Loucy (cell line): ENCODE measurements at regions not wholly inside any gene's neighbourhood (a gene's known extent, or its start where the extent isn't known, plus 50 kb on each side); places are given as distances from the start of the nearest gene placed in this dataset.
"Not testable (repeated sequence)": the region's sequence is repeated elsewhere in the genome, so short reads cannot be mapped to it uniquely, and the experiment has no call there.

Experiments
- H2AFZ ChIP-seq: fragments of 200-600 bp; sonication (generic); 2 replicates; pipeline ENCODE4 v1.6.0; 2016; ENCODE audit warnings: antibody characterized with exemption, mild to moderate bottlenecking, low read length, moderate library complexity
- H3F3A ChIP-seq: fragments of 200-600 bp; 2 replicates; pipeline ENCODE4 v1.6.0; 2016; ENCODE audit warnings: antibody characterized with exemption, low read depth, mild to moderate bottlenecking
- H3K27me3 ChIP-seq: fragments of 200-600 bp; sonication (generic); 2 replicates; pipeline ENCODE4 v1.6.1; 2014; ENCODE audit warnings: low read length, mild to moderate bottlenecking; ENCODE audit not compliant: insufficient read depth, poor library complexity, severe bottlenecking
- H3K36me3 ChIP-seq: fragments of 200-600 bp; sonication (generic); 2 replicates; pipeline ENCODE4 v1.6.1; 2016; ENCODE audit warnings: low read length; ENCODE audit not compliant: insufficient read depth
- H3K4me1 ChIP-seq: fragments of 200-600 bp; sonication (generic); 2 replicates; pipeline ENCODE4 v1.5.1; 2014; ENCODE audit warnings: low read length, mild to moderate bottlenecking; ENCODE audit not compliant: insufficient read depth, poor library complexity, severe bottlenecking
- H3K4me2 ChIP-seq: fragments of 200-600 bp; sonication (generic); 2 replicates; pipeline ENCODE4 v1.6.0; 2014; ENCODE audit warnings: antibody characterized with exemption, low read length, low read depth, mild to moderate bottlenecking; ENCODE audit not compliant: poor library complexity, severe bottlenecking
- H3K4me3 ChIP-seq: fragments of 200-600 bp; sonication (generic); 2 replicates; pipeline ENCODE4 v1.5.1; 2014; ENCODE audit warnings: low read length, mild to moderate bottlenecking, mixed read lengths; ENCODE audit not compliant: poor library complexity, severe bottlenecking
- H3K79me2 ChIP-seq: fragments of 200-600 bp; sonication (generic); 2 replicates; pipeline ENCODE4 v1.6.1; 2014; ENCODE audit warnings: low read length; ENCODE audit not compliant: insufficient read depth
- H3K9ac ChIP-seq: fragments of 200-600 bp; sonication (generic); 2 replicates; pipeline ENCODE4 v1.6.0; 2014; ENCODE audit warnings: mild to moderate bottlenecking, low read depth, low read length, moderate library complexity; ENCODE audit not compliant: poor library complexity, severe bottlenecking
- H3K9me2 ChIP-seq: fragments of 200-600 bp; sonication (generic); replicated peaks from 2 replicates; pipeline ENCODE4 v1.6.1; 2016; ENCODE audit warnings: low read depth, low read length, mixed read lengths
- H3K9me3 ChIP-seq: fragments of 200-600 bp; sonication (generic); 2 replicates; pipeline ENCODE4 v1.6.1; 2014; ENCODE audit warnings: mild to moderate bottlenecking, antibody characterized with exemption, low read length, low read depth; ENCODE audit not compliant: insufficient read depth
- H4K20me1 ChIP-seq: fragments of 200-600 bp; sonication (generic); 2 replicates; pipeline ENCODE4 v1.6.0; 2014; ENCODE audit warnings: antibody characterized with exemption, low read length, mild to moderate bottlenecking; ENCODE audit not compliant: insufficient read depth, poor library complexity, severe bottlenecking
- EZH2phosphoT487 ChIP-seq: fragments of 200-600 bp; IDR thresholded peaks from 2 replicates; pipeline ENCODE4 v1.6.1; 2018; ENCODE audit warnings: antibody characterized with exemption, mild to moderate bottlenecking, moderate library complexity, borderline replicate concordance
- TF ChIP-seq, protein P1 (sequence below): fragments of 200-600 bp; sonication (generic); conservative IDR thresholded peaks from 2 replicates; pipeline ENCODE4 v1.5.1; 2014; ENCODE audit warnings: mild to moderate bottlenecking, antibody characterized with exemption, low read length

DNA sequence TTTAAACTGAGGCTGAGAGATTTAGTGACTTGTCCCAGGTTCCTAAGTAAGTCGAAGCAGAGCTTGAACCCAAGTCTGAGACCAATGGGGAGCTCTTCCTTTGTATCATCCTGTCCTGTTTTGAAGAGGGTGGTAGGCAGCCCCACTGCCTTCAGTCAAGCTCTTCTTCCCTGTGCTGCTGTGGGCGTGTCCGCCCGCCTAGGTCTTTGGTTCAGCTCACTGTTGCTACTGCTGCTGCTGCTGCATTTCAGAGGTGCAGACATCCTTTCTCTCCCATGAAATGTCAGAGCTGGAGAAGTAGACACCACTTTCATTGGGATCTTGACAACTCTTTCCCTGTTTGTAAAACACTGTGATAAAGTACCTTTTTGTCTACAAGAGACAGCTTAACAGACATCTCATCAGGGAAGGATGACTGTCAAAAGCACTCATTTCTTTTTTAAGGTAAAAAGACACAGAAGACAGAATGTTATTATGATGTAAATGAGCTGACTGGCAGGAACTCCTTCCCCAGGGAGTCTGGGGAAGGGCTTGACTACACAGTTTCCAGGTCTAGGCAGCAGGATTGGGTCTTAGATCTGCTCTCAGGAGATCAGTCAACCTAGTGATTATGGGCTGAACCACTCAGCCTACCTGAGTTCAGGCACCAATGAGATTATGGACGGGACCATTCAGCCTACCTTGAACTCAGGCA is 91.7 kb upstream of the TRIB2 start:
- no peaks in the 10 kb centered on the region for H3K36me3 ChIP-seq
- no peaks in the 10 kb centered on the region for H3K79me2 ChIP-seq
- H3K4me1 ChIP-seq, result peaks cover 3% of the 10 kb centered on the region
- H3F3A ChIP-seq, result no peaks in the 10 kb centered on the region
- H3K4me3 ChIP-seq, result no peak overlapping the region
- H4K20me1 ChIP-seq, result no peaks in the 10 kb centered on the region
- no peaks in the 10 kb centered on the region for H3K9me3 ChIP-seq
- no peak overlapping the region for H3K4me2 ChIP-seq
- H3K9ac ChIP-seq, result no peak overlapping the region
- H3K27me3 ChIP-seq, result no peaks in the 10 kb centered on the region
- H2AFZ ChIP-seq, result no peak overlapping the region; the same call in 1 of the 2 replicates
- no peaks in the 10 kb centered on the region for H3K9me2 ChIP-seq
- TF ChIP-seq, protein P1, sequence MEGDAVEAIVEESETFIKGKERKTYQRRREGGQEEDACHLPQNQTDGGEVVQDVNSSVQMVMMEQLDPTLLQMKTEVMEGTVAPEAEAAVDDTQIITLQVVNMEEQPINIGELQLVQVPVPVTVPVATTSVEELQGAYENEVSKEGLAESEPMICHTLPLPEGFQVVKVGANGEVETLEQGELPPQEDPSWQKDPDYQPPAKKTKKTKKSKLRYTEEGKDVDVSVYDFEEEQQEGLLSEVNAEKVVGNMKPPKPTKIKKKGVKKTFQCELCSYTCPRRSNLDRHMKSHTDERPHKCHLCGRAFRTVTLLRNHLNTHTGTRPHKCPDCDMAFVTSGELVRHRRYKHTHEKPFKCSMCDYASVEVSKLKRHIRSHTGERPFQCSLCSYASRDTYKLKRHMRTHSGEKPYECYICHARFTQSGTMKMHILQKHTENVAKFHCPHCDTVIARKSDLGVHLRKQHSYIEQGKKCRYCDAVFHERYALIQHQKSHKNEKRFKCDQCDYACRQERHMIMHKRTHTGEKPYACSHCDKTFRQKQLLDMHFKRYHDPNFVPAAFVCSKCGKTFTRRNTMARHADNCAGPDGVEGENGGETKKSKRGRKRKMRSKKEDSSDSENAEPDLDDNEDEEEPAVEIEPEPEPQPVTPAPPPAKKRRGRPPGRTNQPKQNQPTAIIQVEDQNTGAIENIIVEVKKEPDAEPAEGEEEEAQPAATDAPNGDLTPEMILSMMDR, result no peak
- no peak for TF ChIP-seq EZH2phosphoT487

DNA sequence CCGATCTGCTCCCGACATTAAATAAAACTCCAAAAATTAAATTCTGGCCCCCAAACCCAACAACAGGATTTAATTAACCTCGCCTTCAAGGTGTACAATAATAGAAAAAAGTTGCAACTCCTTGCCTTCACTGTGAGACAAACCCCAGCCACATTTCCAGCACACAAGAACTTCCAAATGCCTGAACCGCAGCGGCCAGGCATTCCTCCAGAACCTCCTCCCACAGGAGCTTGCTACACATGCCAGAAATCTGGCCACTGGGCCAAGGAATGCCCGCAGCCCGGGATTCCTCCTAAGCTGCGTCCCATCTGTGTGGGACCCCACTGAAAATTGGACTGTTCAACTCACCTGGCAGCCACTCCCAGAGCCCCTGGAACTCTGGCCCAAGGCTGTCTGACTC is 88.2 kb upstream of the TRIB2 start:
- H3F3A ChIP-seq, H3K36me3 ChIP-seq, H3K9me3 ChIP-seq, H3K4me2 ChIP-seq, H3K9ac ChIP-seq, H3K79me2 ChIP-seq, H3K9me2 ChIP-seq, H2AFZ ChIP-seq, H3K27me3 ChIP-seq, H4K20me1 ChIP-seq, H3K4me1 ChIP-seq, H3K4me3 ChIP-seq: not testable (repeated sequence)

DNA sequence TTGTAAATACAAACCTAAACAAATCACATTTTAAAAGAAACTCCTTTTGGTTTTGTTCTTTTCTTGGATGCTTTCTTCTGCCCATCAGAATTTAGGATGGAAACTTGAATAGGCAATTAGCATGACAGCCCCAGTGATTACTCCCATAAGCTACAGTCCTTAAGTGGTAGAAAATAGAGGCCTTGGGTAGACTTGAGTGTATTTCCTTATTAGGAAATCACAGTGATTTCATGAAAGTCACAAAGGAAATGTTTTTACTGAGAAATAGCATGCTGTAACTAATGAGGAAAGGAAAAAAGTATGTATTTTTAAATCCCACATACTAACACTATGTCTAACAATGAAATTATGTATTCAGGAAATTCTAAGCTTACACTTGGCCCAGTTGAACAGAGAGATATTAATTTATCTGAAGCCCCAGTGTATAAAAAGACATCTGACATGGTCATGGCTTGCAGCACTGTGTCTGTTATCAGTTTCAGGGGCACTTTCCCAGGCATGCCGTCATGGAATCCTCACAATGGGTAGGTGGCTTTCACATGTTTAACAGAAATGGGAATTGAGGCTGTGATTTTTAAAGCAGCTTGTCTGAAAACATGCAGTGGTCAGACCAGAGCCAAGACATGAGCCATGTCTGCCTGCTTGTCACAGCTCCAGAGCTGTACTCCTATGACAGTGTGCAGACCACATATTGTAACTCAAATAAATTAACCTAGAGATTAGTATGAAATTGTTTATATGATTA is 79.7 kb upstream of the TRIB2 start:
- Histone ChIP-seq H3K4me2 (no peak overlapping the region), H3K9me2 (no peaks in the 10 kb centered on the region), H3K9ac (no peak overlapping the region), H3F3A (no peaks in the 10 kb centered on the region), H4K20me1 (no peaks in the 10 kb centered on the region), H2AFZ (no peak overlapping the region), H3K4me3 (no peak overlapping the region), H3K36me3 (no peaks in the 10 kb centered on the region), H3K9me3 (no peaks in the 10 kb centered on the region), H3K79me2 (no peaks in the 10 kb centered on the region), H3K27me3 (no peaks in the 10 kb centered on the region), H3K4me1 (no peaks in the 10 kb centered on the region)
- TF ChIP-seq, protein P1, result no peak
- TF ChIP-seq EZH2phosphoT487, result no peak

DNA sequence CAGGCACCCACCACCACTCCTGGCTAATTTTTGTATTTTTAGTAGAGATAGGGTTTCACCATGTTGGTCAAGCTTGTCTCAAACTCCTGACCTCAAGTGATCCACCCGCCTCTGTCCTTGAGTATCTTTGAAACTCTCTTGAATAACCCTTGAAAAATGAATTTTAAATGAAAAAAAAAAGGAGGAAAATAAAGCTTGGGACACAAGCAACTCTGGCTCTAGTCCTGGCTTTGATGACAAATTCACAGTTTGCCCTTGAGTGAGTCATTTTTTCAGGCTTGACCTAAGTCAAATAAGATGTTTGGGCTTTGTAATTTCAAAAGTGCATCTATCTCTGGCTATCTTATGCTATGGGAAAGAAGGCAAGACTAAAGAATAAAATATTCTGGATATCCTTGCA is 79.0 kb upstream of the TRIB2 start:
- no peak overlapping the region for H3K9ac ChIP-seq
- no peaks in the 10 kb centered on the region for H4K20me1 ChIP-seq
- H3K27me3 ChIP-seq, result no peaks in the 10 kb centered on the region
- no peak overlapping the region for H2AFZ ChIP-seq
- H3K9me3 ChIP-seq, result no peaks in the 10 kb centered on the region
- H3F3A ChIP-seq, result no peaks in the 10 kb centered on the region
- H3K4me2 ChIP-seq, result no peak overlapping the region
- H3K36me3 ChIP-seq, result no peaks in the 10 kb centered on the region
- TF ChIP-seq EZH2phosphoT487, result no peak
- TF ChIP-seq, protein P1, result no peak
- H3K4me3 ChIP-seq, result no peak overlapping the region
- no peaks in the 10 kb centered on the region for H3K9me2 ChIP-seq
- H3K79me2 ChIP-seq, result no peaks in the 10 kb centered on the region
- H3K4me1 ChIP-seq, result no peaks in the 10 kb centered on the region
